H1 (cell line): ENCODE measurements at regions not wholly inside any gene's neighbourhood (a gene's known extent, or its start where the extent isn't known, plus 50 kb on each side); places are given as distances from the start of the nearest gene placed in this dataset.

Experiments used
- CTCF ChIA-PET: fragments of 300-600 bp; sonication (Branson Sonifier 250); formaldehyde crosslinking; loops from one replicate; lab custom pipeline; 2021; ENCODE audit not compliant: partially characterized antibody; lab: Charles Lee
- POLR2A ChIA-PET: fragments of 300-600 bp; sonication (Branson Sonifier 250); formaldehyde crosslinking; loops from one replicate; lab custom pipeline; 2021; ENCODE audit warnings: inconsistent platforms; ENCODE audit not compliant: partially characterized antibody; lab: Charles Lee
- DNase-seq, 2 experiments: peaks; one replicate each; pipeline versions ENCODE4 v3.0.0 to v3.0.0-alpha.2; 2010 to 2022; ENCODE audit warnings: low spot score in 2 of 2, low read depth in 1 of 2, mixed read lengths in 1 of 2
- FAIRE-seq: peaks from 2 replicates; lab custom pipeline; 2011; peaks lifted over from hg19 to GRCh38; lab: Jason Lieb, UNC
- H2AFZ ChIP-seq: 2 replicates; pipeline ENCODE4 v1.8.1; 2012; ENCODE audit warnings: low read length, inconsistent platforms
- H2AK5ac ChIP-seq: 2 replicates; pipeline ENCODE4 v1.6.1; 2013; ENCODE audit warnings: low read depth, low read length
- H2BK120ac ChIP-seq: replicated peaks from 2 replicates; pipeline ENCODE3; 2013; ENCODE audit warnings: low read depth, low read length, inconsistent platforms
- H2BK12ac ChIP-seq: 2 replicates; pipeline ENCODE4 v1.6.1; 2013; ENCODE audit warnings: low read depth, low read length
- H2BK15ac ChIP-seq: 2 replicates; pipeline ENCODE4 v1.6.1; 2013; ENCODE audit warnings: low read length
- H2BK20ac ChIP-seq: 2 replicates; pipeline ENCODE4 v1.6.1; 2013; ENCODE audit warnings: low read length
- H2BK5ac ChIP-seq: 2 replicates; pipeline ENCODE4 v1.6.1; 2013; ENCODE audit warnings: low read depth, low read length
- H3K14ac ChIP-seq: 2 replicates; pipeline ENCODE4 v1.6.1; 2013; ENCODE audit warnings: inconsistent platforms; ENCODE audit not compliant: insufficient read length
- H3K18ac ChIP-seq: 2 replicates; pipeline ENCODE4 v1.6.1; 2013; ENCODE audit warnings: low read length; ENCODE audit errors: extremely low read depth
- H3K23ac ChIP-seq: 2 replicates; pipeline ENCODE4 v1.6.1; 2013; ENCODE audit warnings: inconsistent platforms; ENCODE audit not compliant: insufficient read length
- H3K23me2 ChIP-seq: 2 replicates; pipeline ENCODE4 v1.6.1; 2013; ENCODE audit warnings: low read depth, low read length
- H3K27ac ChIP-seq: 2 replicates; pipeline ENCODE4 v1.6.1; 2011; ENCODE audit warnings: low read depth, low read length, inconsistent platforms
- H3K27me3 ChIP-seq, 4 experiments: replicated peaks in 1 of 4; 1 replicate in 1 of 4; 2 replicates in 3 of 4; pipeline versions ENCODE4 v1.6.1 to v1.8.1; 2011 to 2013; ENCODE audit warnings: low read length in 3 of 4, mild to moderate bottlenecking in 3 of 4, inconsistent platforms in 2 of 4, mixed read lengths in 2 of 4, moderate library complexity in 1 of 4; ENCODE audit not compliant: control insufficient read depth in 3 of 4, insufficient read depth in 3 of 4; ENCODE audit errors: extremely low read depth in 1 of 4
- H3K36me3 ChIP-seq, 4 experiments: 2 replicates each; pipeline versions ENCODE4 v1.6.1 to v1.8.1; 2011 to 2013; ENCODE audit warnings: mild to moderate bottlenecking in 4 of 4, low read length in 3 of 4, moderate library complexity in 2 of 4, control low read depth in 1 of 4, inconsistent platforms in 1 of 4; ENCODE audit not compliant: insufficient read depth in 4 of 4, control insufficient read depth in 2 of 4
- H3K4ac ChIP-seq: replicated peaks from 2 replicates; pipeline ENCODE3; 2013; ENCODE audit warnings: low read length, low read depth, mixed read lengths, inconsistent platforms; ENCODE audit not compliant: insufficient read length
- H3K4me1 ChIP-seq, 4 experiments: replicated peaks in 1 of 4; 1 replicate in 1 of 4; 2 replicates in 3 of 4; pipeline versions ENCODE4 v1.6.1 to v1.8.1; 2011 to 2013; ENCODE audit warnings: low read length in 3 of 4, inconsistent platforms in 2 of 4, mixed read lengths in 1 of 4; ENCODE audit not compliant: insufficient read depth in 4 of 4, control insufficient read depth in 3 of 4
- H3K4me2 ChIP-seq, 2 experiments: 2 replicates each; pipeline versions ENCODE4 v1.6.1 to v1.8.1; 2011 to 2013; ENCODE audit warnings: low read depth in 2 of 2, low read length in 2 of 2, control low read depth in 1 of 2, inconsistent platforms in 1 of 2, mild to moderate bottlenecking in 1 of 2; ENCODE audit not compliant: insufficient read depth in 1 of 2
- H3K4me3 ChIP-seq, 4 experiments: fragments of 200-600, 300-600 bp in 1 of 4; sonication (generic), shearing (Covaris generic), sonication (Bioruptor Twin) in 1 of 4; 2 replicates each; pipeline versions ENCODE4 v1.5.1 to v1.8.1; 2011 to 2016; ENCODE audit warnings: low read length in 4 of 4, low read depth in 3 of 4, control low read depth in 2 of 4, inconsistent platforms in 2 of 4, mild to moderate bottlenecking in 2 of 4, mixed read lengths in 1 of 4, moderate library complexity in 1 of 4; ENCODE audit not compliant: insufficient read depth in 2 of 4; ENCODE audit errors: extremely low read depth in 1 of 4
- H3K56ac ChIP-seq: replicated peaks from 2 replicates; pipeline ENCODE3; 2013; ENCODE audit warnings: low read depth, mild to moderate bottlenecking, mixed read lengths, low read length, inconsistent platforms; ENCODE audit not compliant: insufficient read length
- H3K79me1 ChIP-seq: 2 replicates; pipeline ENCODE4 v1.6.1; 2013; ENCODE audit warnings: low read depth, low read length, control low read depth
- H3K79me2 ChIP-seq, 2 experiments: 2 replicates each; pipeline versions ENCODE4 v1.6.1 to v1.8.1; 2012 to 2013; ENCODE audit warnings: low read length in 2 of 2, mild to moderate bottlenecking in 2 of 2, inconsistent platforms in 1 of 2; ENCODE audit not compliant: insufficient read depth in 2 of 2, control insufficient read depth in 1 of 2
- H3K9ac ChIP-seq, 4 experiments: replicated peaks in 1 of 4; 1 replicate in 1 of 4; 2 replicates in 3 of 4; pipeline versions ENCODE4 v1.6.1 to v1.8.1; 2011 to 2013; ENCODE audit warnings: low read depth in 3 of 4, low read length in 3 of 4, control low read depth in 2 of 4, mild to moderate bottlenecking in 2 of 4, moderate library complexity in 2 of 4, inconsistent platforms in 1 of 4; ENCODE audit errors: extremely low read depth in 1 of 4
- H3K9me3 ChIP-seq, 2 experiments: 2 replicates each; pipeline versions ENCODE4 v1.6.1 to v1.8.1; 2012 to 2013; ENCODE audit warnings: mild to moderate bottlenecking in 2 of 2, moderate library complexity in 2 of 2, control low read depth in 1 of 2, inconsistent platforms in 1 of 2, low read depth in 1 of 2, low read length in 1 of 2, mixed read lengths in 1 of 2; ENCODE audit not compliant: insufficient read depth in 2 of 2
- H4K20me1 ChIP-seq, 2 experiments: replicated peaks in 1 of 2; 2 replicates each; pipeline versions ENCODE3 to v1.8.1; 2011 to 2013; ENCODE audit warnings: inconsistent platforms in 2 of 2, low read length in 2 of 2, mild to moderate bottlenecking in 1 of 2; ENCODE audit not compliant: insufficient read depth in 2 of 2, control insufficient read depth in 1 of 2
- H4K5ac ChIP-seq: 2 replicates; pipeline ENCODE4 v1.6.1; 2013; ENCODE audit warnings: low read length, low read depth, mixed read lengths, inconsistent platforms; ENCODE audit not compliant: insufficient read length
- H4K8ac ChIP-seq: 2 replicates; pipeline ENCODE4 v1.8.0; 2013; ENCODE audit warnings: mild to moderate bottlenecking, moderate library complexity, low read length, inconsistent platforms; ENCODE audit not compliant: insufficient read depth; ENCODE audit errors: extremely low read depth
- H4K91ac ChIP-seq: replicated peaks from 2 replicates; pipeline ENCODE3; 2013; ENCODE audit warnings: low read length, mixed read lengths, inconsistent platforms; ENCODE audit not compliant: insufficient read length
- ATF2 ChIP-seq: IDR thresholded peaks from 2 replicates; pipeline ENCODE4 v1.6.1; 2012; ENCODE audit warnings: low read length, inconsistent platforms
- CBX8 ChIP-seq: fragments of 300-800, 300-1000 bp; sonication (generic); IDR thresholded peaks from 2 replicates; pipeline ENCODE4 v1.7.1; 2016; ENCODE audit warnings: low read depth, low read length, borderline replicate concordance
- EP300 ChIP-seq, 2 experiments: IDR thresholded peaks; 1 replicate in 1 of 2; 2 replicates in 1 of 2; pipeline ENCODE4 v1.6.1; 2011 to 2012; ENCODE audit warnings: low read depth in 2 of 2, low read length in 2 of 2, mild to moderate bottlenecking in 2 of 2, borderline replicate concordance in 1 of 2, inconsistent platforms in 1 of 2, moderate library complexity in 1 of 2
- GABPA ChIP-seq: IDR thresholded peaks from 2 replicates; pipeline ENCODE4 v1.6.1; 2011; ENCODE audit warnings: mild to moderate bottlenecking, low read length, moderate library complexity, borderline replicate concordance; ENCODE audit not compliant: insufficient read depth
- HDAC6 ChIP-seq: IDR thresholded peaks from one replicate; pipeline ENCODE4 v1.7.1; 2012; ENCODE audit warnings: low read depth, mild to moderate bottlenecking, inconsistent platforms, low read length, moderate library complexity
- JUN ChIP-seq: IDR thresholded peaks from 2 replicates; pipeline ENCODE4 v1.6.1; 2011; ENCODE audit warnings: low read depth, mild to moderate bottlenecking, improper control_type of control experiment, low read length
- JUND ChIP-seq: IDR thresholded peaks from 2 replicates; pipeline ENCODE4 v1.6.1; 2011; ENCODE audit warnings: mild to moderate bottlenecking, improper control_type of control experiment, low read length
- POLR2AphosphoS5 ChIP-seq: IDR thresholded peaks from 2 replicates; pipeline ENCODE4 v1.6.1; 2011; ENCODE audit warnings: low read depth, low read length
- SIN3A ChIP-seq, 2 experiments: IDR thresholded peaks in 1 of 2; conservative IDR thresholded peaks in 1 of 2; 2 replicates each; pipeline ENCODE4 v1.6.1; 2011 to 2012; ENCODE audit warnings: low read length in 2 of 2, improper control_type of control experiment in 1 of 2, low read depth in 1 of 2, mild to moderate bottlenecking in 1 of 2
- SUZ12 ChIP-seq: fragments of 200-600 bp; sonication (generic); IDR thresholded peaks from 2 replicates; pipeline ENCODE4 v1.6.1; 2012; ENCODE audit warnings: mild to moderate bottlenecking, inconsistent platforms, low read length, moderate library complexity, mixed read lengths
- TBP ChIP-seq: IDR thresholded peaks from 2 replicates; pipeline ENCODE4 v1.6.1; 2011; ENCODE audit warnings: low read depth, low read length, improper control_type of control experiment
- TEAD4 ChIP-seq: IDR thresholded peaks from 2 replicates; pipeline ENCODE4 v1.6.1; 2012; ENCODE audit warnings: low read depth, low read length, inconsistent platforms, mixed read lengths
- WGBS, 2 experiments: shearing (Covaris generic) in 1 of 2; methylation state at CpG; one replicate each; pipeline versions ENCODE4 v1.1.6 to v1.1.7; 2013 to 2015; ENCODE audit warnings: low lambda C conversion rate in 2 of 2, mixed read lengths in 2 of 2, inconsistent platforms in 1 of 2, low coverage in 1 of 2, missing lambda C conversion rate in 1 of 2; ENCODE audit not compliant: insufficient replicate concordance in 2 of 2, insufficient coverage in 1 of 2, insufficient read length in 1 of 2; ENCODE audit errors: extremely low coverage in 1 of 2, missing lambda C conversion rate in 1 of 2; 5-methylcytosine and 5-hydroxymethylcytosine counted together

GRCh38 chr11:120017582-120018150, 120.2 kb downstream of the TRIM29 start:
- DNase-seq (no peak), FAIRE-seq (no peak)
- Histone ChIP-seq H3K4me1 (peaks cover 10 to 24% (median 12%) of the 10 kb centered on the region in 4 experiments), H2BK15ac (no peak overlapping the region), H3K27me3 (peaks cover 0 to 2% (median under 1%) of the 10 kb centered on the region in 4 experiments; a peak in 3 of 7 replicates), H4K8ac (no peak overlapping the region), H3K36me3 (no peaks in the 10 kb centered on the region), H3K4me3 (no peak overlapping the region), H2BK12ac (no peak overlapping the region), H3K79me1 (no peaks in the 10 kb centered on the region), H3K79me2 (no peaks in the 10 kb centered on the region), H3K4ac (no peak overlapping the region), H4K91ac (no peak overlapping the region), H2BK5ac (no peak overlapping the region), H3K56ac (no peak overlapping the region), H2AK5ac (no peak overlapping the region), H2BK120ac (no peak overlapping the region), H2BK20ac (no peak overlapping the region), H3K27ac (no peak overlapping the region), H3K9ac (no peak overlapping the region), H3K4me2 (no peak overlapping the region; a peak in 2 of 4 replicates), H3K23me2 (no peaks in the 10 kb centered on the region; the same call in 1 of the 2 replicates), H2AFZ (peak overlapping the region; percentile 56; the same call in 1 of the 2 replicates), H4K20me1 (no peaks in the 10 kb centered on the region), H3K18ac (no peak overlapping the region), H3K9me3 (no peaks in the 10 kb centered on the region), H3K23ac (no peak overlapping the region), H3K14ac (no peak overlapping the region), H4K5ac (no peak overlapping the region)
- WGBS, 2 experiments = 59% methylated on average over 9 of the region's 9 CpGs; no CpG with 5 or more reads in 1 of the 2 experiments
- POLR2A ChIA-PET = no interaction called here
- CTCF ChIA-PET = interaction anchor here (0.6 to 10.0 kb wide), 12 partner anchors 10 to 542 kb away, joined by 3 to 146 read pairs (median 3); no protein-coding TSS in a partner anchor
- TF ChIP-seq TBP (no peak), GABPA (no peak), SIN3A (conservative IDR thresholded peaks at IDR 0.05 in 1 of 2, IDR thresholded peaks at IDR 0.05 in 1 of 2; ENCODE audit: low read depth in 1 of 2, low read length in 2 of 2) (no peak), JUN (no peak), EP300 (IDR thresholded peaks at IDR 0.05; ENCODE audit: borderline replicate concordance in 1 of 2, low read depth in 2 of 2, low read length in 2 of 2) (no peak), TEAD4 (no peak), JUND (no peak), ATF2 (no peak), SUZ12 (no peak), POLR2AphosphoS5 (no peak), CBX8 (no peak), HDAC6 (no peak)
